Ascending aorta (tissue), 2 donors: ENCODE measurements at regions not wholly inside any gene's neighbourhood (a gene's known extent, or its start where the extent isn't known, plus 50 kb on each side); places are given as distances from the start of the nearest gene placed in this dataset.

Experiments
- DNase-seq, 2 donors: peaks; one replicate each; pipeline ENCODE4 v3.0.0-alpha.2; 2019; ENCODE audit warnings: low spot score in 2 of 2
- H3K27ac ChIP-seq, 2 donors: fragments of 200-600 bp; sonication (generic); one replicate each; pipeline ENCODE4 v1.5.1; 2016 to 2017; ENCODE audit warnings: mild to moderate bottlenecking in 1 of 2
- H3K27me3 ChIP-seq: fragments of 200-600 bp; sonication (generic); one replicate; pipeline ENCODE4 v1.5.1; 2017
- H3K36me3 ChIP-seq, 2 donors: fragments of 200-600 bp; sonication (generic); one replicate each; pipeline ENCODE4 v1.5.1; 2016
- H3K4me1 ChIP-seq, 2 donors: fragments of 200-600 bp; sonication (generic); one replicate each; pipeline ENCODE4 v1.5.1; 2016 to 2017; ENCODE audit warnings: mild to moderate bottlenecking in 1 of 2
- H3K4me3 ChIP-seq, 2 donors: fragments of 200-600 bp; sonication (generic); one replicate each; pipeline ENCODE4 v1.5.1; 2016 to 2017; ENCODE audit warnings: mild to moderate bottlenecking in 1 of 2
- H3K9me3 ChIP-seq, 2 donors: fragments of 200-600 bp; sonication (generic); one replicate each; pipeline ENCODE4 v1.5.1; 2016
- intact Hi-C: fragments of 100-400 bp; cut with DNase I; formaldehyde crosslinking; loops from one replicate; pipeline ENCODE4 v1.15.1; 2023
- TF ChIP-seq, protein P1 (sequence below), 3 experiments: fragments of 200-600 bp in 2 of 3; fragments of 450-650 bp in 1 of 3; sonication (generic) in 2 of 3; IDR thresholded peaks; one replicate each; pipeline ENCODE4 v1.5.1; 2016 to 2019; ENCODE audit warnings: antibody characterized with exemption in 3 of 3, mild to moderate bottlenecking in 1 of 3, moderate library complexity in 1 of 3

DNA sequence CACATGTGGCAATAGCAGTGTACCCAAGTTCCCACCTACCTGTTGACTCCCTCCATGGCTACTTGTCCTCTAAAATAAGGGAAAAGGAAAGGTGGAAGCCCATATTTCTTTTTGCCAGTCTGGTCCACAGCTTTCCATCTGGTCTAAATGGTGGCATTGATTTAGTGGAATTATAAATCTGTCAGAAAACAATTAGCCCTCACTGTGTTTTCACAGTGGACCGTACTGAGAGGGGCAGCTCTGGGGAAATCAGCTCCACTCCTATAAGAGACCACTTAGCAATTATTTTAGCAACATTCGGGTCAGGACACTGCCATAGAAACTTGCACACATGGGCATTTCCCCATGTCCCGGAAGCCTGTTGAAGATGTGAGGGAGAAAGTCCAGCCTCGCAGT, 653.4 kb upstream of the MARCKS start:
- H3K4me1 ChIP-seq, result no peaks in the 10 kb centered on the region
- no peaks in the 10 kb centered on the region for H3K36me3 ChIP-seq
- no peak for DNase-seq
- intact Hi-C loops, result no loop called here
- no peaks in the 10 kb centered on the region for H3K27me3 ChIP-seq
- TF ChIP-seq, protein P1, sequence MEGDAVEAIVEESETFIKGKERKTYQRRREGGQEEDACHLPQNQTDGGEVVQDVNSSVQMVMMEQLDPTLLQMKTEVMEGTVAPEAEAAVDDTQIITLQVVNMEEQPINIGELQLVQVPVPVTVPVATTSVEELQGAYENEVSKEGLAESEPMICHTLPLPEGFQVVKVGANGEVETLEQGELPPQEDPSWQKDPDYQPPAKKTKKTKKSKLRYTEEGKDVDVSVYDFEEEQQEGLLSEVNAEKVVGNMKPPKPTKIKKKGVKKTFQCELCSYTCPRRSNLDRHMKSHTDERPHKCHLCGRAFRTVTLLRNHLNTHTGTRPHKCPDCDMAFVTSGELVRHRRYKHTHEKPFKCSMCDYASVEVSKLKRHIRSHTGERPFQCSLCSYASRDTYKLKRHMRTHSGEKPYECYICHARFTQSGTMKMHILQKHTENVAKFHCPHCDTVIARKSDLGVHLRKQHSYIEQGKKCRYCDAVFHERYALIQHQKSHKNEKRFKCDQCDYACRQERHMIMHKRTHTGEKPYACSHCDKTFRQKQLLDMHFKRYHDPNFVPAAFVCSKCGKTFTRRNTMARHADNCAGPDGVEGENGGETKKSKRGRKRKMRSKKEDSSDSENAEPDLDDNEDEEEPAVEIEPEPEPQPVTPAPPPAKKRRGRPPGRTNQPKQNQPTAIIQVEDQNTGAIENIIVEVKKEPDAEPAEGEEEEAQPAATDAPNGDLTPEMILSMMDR (IDR thresholded peaks at IDR 0.05), result no peak
- no peak overlapping the region for H3K4me3 ChIP-seq
- no peak overlapping the region for H3K27ac ChIP-seq
- no peaks in the 10 kb centered on the region for H3K9me3 ChIP-seq

DNA sequence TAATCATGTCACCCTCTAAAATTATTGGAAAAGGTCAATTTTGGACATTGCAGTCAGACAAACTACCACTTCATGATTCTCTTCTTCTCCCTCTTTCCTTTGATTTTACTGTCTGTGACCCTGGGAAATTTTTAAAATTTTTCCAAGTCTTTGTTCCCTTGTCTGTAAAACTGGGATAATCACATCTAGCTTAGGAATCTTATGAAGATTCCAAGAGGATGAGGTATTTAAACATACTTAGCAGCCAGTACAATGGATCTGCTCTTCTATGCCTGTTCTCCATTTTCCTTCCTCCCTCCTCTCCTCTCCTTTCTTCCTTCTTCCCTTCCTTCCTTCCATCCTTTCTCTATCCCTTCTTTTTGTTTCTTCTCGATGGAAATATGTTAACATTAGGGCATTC, 651.6 kb upstream of the MARCKS start:
- Histone ChIP-seq H3K36me3 (no peaks in the 10 kb centered on the region), H3K27ac (no peak overlapping the region), H3K27me3 (no peaks in the 10 kb centered on the region), H3K4me3 (no peak overlapping the region), H3K9me3 (no peaks in the 10 kb centered on the region), H3K4me1 (no peaks in the 10 kb centered on the region)
- intact Hi-C loops, result no loop called here
- TF ChIP-seq, protein P1 (IDR thresholded peaks at IDR 0.05), result no peak
- DNase-seq, result no peak

DNA sequence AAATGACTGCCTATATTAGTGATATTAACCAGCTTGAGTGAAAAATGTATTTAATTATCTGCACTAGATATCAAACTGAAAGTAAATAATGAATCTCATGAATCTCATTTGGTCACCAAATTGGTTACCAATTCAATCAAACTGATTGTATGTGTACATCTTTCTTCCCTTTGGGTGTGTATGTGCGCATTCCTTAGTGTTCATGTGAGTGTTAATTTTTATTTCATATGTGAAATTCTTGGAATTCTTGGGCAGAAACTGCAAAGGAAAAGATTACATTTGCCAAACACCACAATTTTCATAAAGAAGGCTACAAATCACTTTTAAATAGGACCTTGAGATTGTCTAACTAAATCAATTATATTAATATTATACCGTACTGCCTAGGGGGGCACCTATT, 648.4 kb upstream of the MARCKS start:
- Histone ChIP-seq H3K4me1 (no peaks in the 10 kb centered on the region), H3K27ac (no peak overlapping the region), H3K9me3 (no peaks in the 10 kb centered on the region), H3K4me3 (no peak overlapping the region), H3K27me3 (no peaks in the 10 kb centered on the region), H3K36me3 (no peaks in the 10 kb centered on the region)
- no peak for DNase-seq
- TF ChIP-seq, protein P1 (IDR thresholded peaks at IDR 0.05), result no peak
- intact Hi-C loops, result no loop called here

DNA sequence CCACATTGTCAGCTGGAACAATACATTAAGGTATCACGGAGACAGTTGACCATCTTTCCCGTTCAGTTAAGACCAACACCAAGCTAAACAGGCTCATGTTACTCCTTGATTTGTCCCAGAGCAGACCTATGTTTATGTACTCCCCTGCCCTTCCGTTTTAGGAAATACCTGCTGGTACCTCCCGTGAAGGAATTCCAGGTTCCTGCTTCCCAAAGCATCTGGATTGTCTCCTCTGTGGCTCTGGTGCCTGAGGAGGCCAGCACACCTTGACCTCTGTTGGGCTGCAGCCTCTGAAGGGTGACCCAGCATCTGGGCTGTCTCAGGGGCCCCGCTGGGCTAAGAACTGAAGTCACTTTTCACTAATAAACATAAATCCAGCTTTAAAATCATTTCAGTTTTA, 647.8 kb upstream of the MARCKS start:
- DNase-seq, result no peak
- Histone ChIP-seq H3K4me3 (no peak overlapping the region), H3K27ac (no peak overlapping the region), H3K9me3 (no peaks in the 10 kb centered on the region), H3K36me3 (no peaks in the 10 kb centered on the region), H3K4me1 (no peaks in the 10 kb centered on the region), H3K27me3 (no peaks in the 10 kb centered on the region)
- intact Hi-C loops, result no loop called here
- TF ChIP-seq, protein P1 (IDR thresholded peaks at IDR 0.05), result no peak

DNA sequence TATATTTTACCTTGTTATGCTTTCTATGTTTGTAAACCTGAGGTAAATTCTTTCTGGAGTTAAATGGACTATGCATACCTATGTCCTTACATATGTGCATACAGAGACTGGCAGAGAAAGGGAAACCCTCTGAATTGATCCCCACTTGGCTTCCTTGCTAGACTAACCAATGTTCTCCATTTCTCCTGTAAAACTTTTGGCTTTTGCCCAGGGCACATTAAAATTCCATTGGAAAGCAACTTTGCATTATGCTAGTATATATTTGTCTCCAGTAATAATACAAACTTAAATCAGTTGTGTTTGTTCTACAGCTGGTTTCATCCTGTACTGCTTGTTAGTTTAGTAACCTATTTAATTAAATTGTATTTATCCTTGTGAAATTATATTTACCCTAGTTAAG, 646.0 kb upstream of the MARCKS start:
- intact Hi-C loops, result no loop called here
- Histone ChIP-seq H3K27me3 (no peaks in the 10 kb centered on the region), H3K36me3 (no peaks in the 10 kb centered on the region), H3K9me3 (no peaks in the 10 kb centered on the region), H3K4me3 (no peak overlapping the region), H3K4me1 (no peaks in the 10 kb centered on the region), H3K27ac (no peak overlapping the region)
- TF ChIP-seq, protein P1 (IDR thresholded peaks at IDR 0.05), result no peak
- DNase-seq, result no peak

DNA sequence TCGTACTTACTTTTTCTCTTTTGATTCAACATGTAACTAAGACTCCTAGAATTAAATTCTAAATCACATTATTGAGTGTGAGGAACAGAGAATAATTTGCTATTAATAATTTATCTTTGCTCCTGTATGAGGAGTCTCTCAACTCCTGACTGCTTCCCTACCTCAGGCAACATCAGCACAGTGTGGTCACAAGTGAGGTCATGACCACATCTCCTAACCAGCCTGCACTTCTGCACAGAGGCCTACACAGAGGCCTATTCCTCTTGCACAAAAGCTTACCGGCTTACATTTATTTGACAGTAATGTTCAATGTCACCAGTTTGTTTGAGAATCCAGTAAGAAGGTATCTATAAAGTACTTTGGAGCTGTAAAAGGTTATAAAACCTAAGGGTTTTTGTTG, 637.4 kb upstream of the MARCKS start:
- Histone ChIP-seq H3K27me3 (no peaks in the 10 kb centered on the region), H3K27ac (no peak overlapping the region), H3K36me3 (no peaks in the 10 kb centered on the region), H3K4me1 (no peaks in the 10 kb centered on the region), H3K4me3 (no peak overlapping the region), H3K9me3 (no peaks in the 10 kb centered on the region)
- intact Hi-C loops, result no loop called here
- DNase-seq, result no peak
- TF ChIP-seq, protein P1 (IDR thresholded peaks at IDR 0.05), result no peak
